ENCODE measurements at regions not wholly inside any gene's neighbourhood (a gene's known extent, or its start where the extent isn't known, plus 50 kb on each side); places are given as distances from the start of the nearest gene placed in this dataset.

DNA sequence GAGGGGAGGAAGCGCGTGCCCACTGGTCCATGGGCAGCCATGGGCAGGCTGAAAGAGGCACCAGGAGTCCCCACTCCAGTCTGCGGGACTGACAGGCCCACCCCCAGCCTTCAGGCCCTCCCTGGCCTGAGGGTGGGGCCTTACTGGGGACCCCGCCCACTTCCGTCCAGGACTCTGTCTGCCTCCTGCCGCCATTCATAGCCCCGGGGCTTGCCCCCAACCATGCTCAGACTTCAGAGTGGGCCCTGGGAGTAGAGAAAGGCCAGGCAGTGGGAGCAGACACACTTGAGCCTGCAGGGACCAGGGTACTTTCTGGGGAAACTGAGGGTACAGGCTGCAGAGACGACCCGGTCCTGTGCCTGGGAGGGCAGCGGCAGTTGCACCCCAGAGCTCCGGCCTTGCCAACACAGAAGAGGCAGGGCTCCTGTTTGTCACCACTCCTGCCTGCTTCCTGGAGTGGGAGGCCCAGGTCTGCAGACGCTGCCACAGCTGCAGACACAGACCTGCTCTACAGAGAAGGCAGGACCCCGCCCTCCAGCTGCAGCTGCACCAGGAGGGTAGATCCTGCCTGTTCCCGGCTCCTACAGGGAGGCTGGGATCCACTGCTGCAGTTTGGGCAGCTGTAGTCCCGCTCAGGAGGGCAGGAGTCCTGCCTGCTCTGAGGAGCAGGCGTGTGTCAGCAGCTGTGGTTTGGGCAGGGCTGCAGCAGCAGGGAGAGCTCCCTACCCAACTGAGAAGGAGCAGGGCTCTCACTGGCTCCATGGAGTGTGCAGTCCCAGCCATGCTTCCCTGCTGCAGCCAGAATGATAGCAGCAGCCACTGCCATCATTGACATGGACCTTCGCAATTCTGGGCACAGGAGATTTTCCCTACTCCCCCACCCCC is 387.9 kb upstream of the ANO3 start (continued):
- no peak for TF ChIP-seq CTCF (conservative IDR thresholded peaks at IDR 0.05; ENCODE audit: low read depth in 2 of 2)
- TF ChIP-seq STAT1 (IDR thresholded peaks at IDR 0.05; ENCODE audit: unreplicated experiment), result no peak

GRCh38 chr11:25949918-25950317 is 382.0 kb upstream of the ANO3 start:
- Histone ChIP-seq H4K20me1 (replicated peaks; ENCODE audit: insufficient read depth) (no peaks in the 10 kb centered on the region), H3K4me2 (no peak overlapping the region), H3K27ac (ENCODE audit: low read depth) (no peak overlapping the region), H3F3A (replicated peaks; ENCODE audit: low read depth) (no peaks in the 10 kb centered on the region), H3K4me1 (ENCODE audit: insufficient read depth) (no peaks in the 10 kb centered on the region), H3K4me3 (no peak overlapping the region), H3K9me2 (ENCODE audit: insufficient read depth) (no peaks in the 10 kb centered on the region), H3K27me3 (ENCODE audit: insufficient read depth) (no peaks in the 10 kb centered on the region), H3K79me2 (replicated peaks; ENCODE audit: insufficient read depth) (no peaks in the 10 kb centered on the region), H2AFZ (no peak overlapping the region), H3K36me3 (ENCODE audit: insufficient read depth) (no peaks in the 10 kb centered on the region; the same call in 1 of the 2 replicates)
- no peak overlapping the region for H3K27ac Mint-ChIP-seq
- H3K36me3 Mint-ChIP-seq (ENCODE audit: low read depth), result peaks cover 25% of the 10 kb centered on the region; the same call in 2 of the 3 replicates
- ATAC-seq (no peak), DNase-seq (ENCODE audit: low spot score) (no peak)
- H3K9me3 Mint-ChIP-seq, result peaks cover 20% of the 10 kb centered on the region
- H3K4me3 Mint-ChIP-seq, result no peak overlapping the region
- H3K4me1 Mint-ChIP-seq, result peaks cover 13% of the 10 kb centered on the region; the same call in 2 of the 3 replicates
- peaks cover 2% of the 10 kb centered on the region for H3K27me3 Mint-ChIP-seq (ENCODE audit: insufficient read depth, low read depth, poor library complexity)
- TF ChIP-seq ZNF462 (CRISPR knock-in tag; IDR thresholded peaks at IDR 0.05) (no peak), ZNF114 (CRISPR knock-in tag; IDR thresholded peaks at IDR 0.05) (no peak), CREB1 (CRISPR knock-in tag; IDR thresholded peaks at IDR 0.05; ENCODE audit: low read depth) (no peak), NANOG (IDR thresholded peaks at IDR 0.05; ENCODE audit: borderline replicate concordance) (no peak), ZNF331 (CRISPR knock-in tag; IDR thresholded peaks at IDR 0.05; ENCODE audit: low read depth) (no peak), STAT1 (IDR thresholded peaks at IDR 0.05; ENCODE audit: unreplicated experiment) (no peak), EZH2phosphoT487 (IDR thresholded peaks at IDR 0.05; ENCODE audit: unreplicated experiment) (no peak), POLR2AphosphoS5 (IDR thresholded peaks at IDR 0.05; ENCODE audit: low read depth) (no peak), JUNB (IDR thresholded peaks at IDR 0.05; ENCODE audit: unreplicated experiment) (no peak)
- TF ChIP-seq, protein P1, sequence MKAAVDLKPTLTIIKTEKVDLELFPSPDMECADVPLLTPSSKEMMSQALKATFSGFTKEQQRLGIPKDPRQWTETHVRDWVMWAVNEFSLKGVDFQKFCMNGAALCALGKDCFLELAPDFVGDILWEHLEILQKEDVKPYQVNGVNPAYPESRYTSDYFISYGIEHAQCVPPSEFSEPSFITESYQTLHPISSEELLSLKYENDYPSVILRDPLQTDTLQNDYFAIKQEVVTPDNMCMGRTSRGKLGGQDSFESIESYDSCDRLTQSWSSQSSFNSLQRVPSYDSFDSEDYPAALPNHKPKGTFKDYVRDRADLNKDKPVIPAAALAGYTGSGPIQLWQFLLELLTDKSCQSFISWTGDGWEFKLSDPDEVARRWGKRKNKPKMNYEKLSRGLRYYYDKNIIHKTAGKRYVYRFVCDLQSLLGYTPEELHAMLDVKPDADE (IDR thresholded peaks at IDR 0.05), result no peak
- TF ChIP-seq, protein P2, sequence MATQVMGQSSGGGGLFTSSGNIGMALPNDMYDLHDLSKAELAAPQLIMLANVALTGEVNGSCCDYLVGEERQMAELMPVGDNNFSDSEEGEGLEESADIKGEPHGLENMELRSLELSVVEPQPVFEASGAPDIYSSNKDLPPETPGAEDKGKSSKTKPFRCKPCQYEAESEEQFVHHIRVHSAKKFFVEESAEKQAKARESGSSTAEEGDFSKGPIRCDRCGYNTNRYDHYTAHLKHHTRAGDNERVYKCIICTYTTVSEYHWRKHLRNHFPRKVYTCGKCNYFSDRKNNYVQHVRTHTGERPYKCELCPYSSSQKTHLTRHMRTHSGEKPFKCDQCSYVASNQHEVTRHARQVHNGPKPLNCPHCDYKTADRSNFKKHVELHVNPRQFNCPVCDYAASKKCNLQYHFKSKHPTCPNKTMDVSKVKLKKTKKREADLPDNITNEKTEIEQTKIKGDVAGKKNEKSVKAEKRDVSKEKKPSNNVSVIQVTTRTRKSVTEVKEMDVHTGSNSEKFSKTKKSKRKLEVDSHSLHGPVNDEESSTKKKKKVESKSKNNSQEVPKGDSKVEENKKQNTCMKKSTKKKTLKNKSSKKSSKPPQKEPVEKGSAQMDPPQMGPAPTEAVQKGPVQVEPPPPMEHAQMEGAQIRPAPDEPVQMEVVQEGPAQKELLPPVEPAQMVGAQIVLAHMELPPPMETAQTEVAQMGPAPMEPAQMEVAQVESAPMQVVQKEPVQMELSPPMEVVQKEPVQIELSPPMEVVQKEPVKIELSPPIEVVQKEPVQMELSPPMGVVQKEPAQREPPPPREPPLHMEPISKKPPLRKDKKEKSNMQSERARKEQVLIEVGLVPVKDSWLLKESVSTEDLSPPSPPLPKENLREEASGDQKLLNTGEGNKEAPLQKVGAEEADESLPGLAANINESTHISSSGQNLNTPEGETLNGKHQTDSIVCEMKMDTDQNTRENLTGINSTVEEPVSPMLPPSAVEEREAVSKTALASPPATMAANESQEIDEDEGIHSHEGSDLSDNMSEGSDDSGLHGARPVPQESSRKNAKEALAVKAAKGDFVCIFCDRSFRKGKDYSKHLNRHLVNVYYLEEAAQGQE (IDR thresholded peaks at IDR 0.05; ENCODE audit: unreplicated experiment), result no peak

All from GM23338 (cell line).